IMR-90 (cell line): ENCODE measurements at regions not wholly inside any gene's neighbourhood (a gene's known extent, or its start where the extent isn't known, plus 50 kb on each side); places are given as distances from the start of the nearest gene placed in this dataset.

Experiments
- CHD1 ChIP-seq: IDR thresholded peaks from 2 replicates; pipeline ENCODE4 v1.6.1; 2012; ENCODE audit warnings: low read depth, low read length, improper control_type of control experiment
- FOS ChIP-seq: fragments of 150-350 bp; IDR thresholded peaks from 2 replicates; pipeline ENCODE4 v1.6.1; 2016; ENCODE audit warnings: low read depth, low read length
- MAFK ChIP-seq: IDR thresholded peaks from 2 replicates; pipeline ENCODE4 v1.6.1; 2012; ENCODE audit warnings: low read depth, low read length, improper control_type of control experiment
- POLR2A ChIP-seq: IDR thresholded peaks from 2 replicates; pipeline ENCODE4 v1.6.1; 2012; ENCODE audit warnings: mild to moderate bottlenecking, low read depth, low read length
- RFX5 ChIP-seq: IDR thresholded peaks from 2 replicates; pipeline ENCODE4 v1.8.0; 2012; ENCODE audit warnings: low read depth, mild to moderate bottlenecking, low read length, moderate library complexity
- SMC3 ChIP-seq: fragments of 150-350 bp; IDR thresholded peaks from 2 replicates; pipeline ENCODE4 v1.6.1; 2016; ENCODE audit warnings: low read depth, mild to moderate bottlenecking, antibody characterized with exemption, low read length, moderate library complexity
- TF ChIP-seq, protein P1 (sequence below): fragments of 150-350 bp; IDR thresholded peaks from 2 replicates; pipeline ENCODE4 v1.6.1; 2016; ENCODE audit warnings: low read depth, mild to moderate bottlenecking, low read length, moderate library complexity, borderline replicate concordance
- TF ChIP-seq, protein P2 (sequence below): conservative IDR thresholded peaks from 2 replicates; pipeline ENCODE4 v1.5.1; 2012; ENCODE audit warnings: mild to moderate bottlenecking, low read depth, low read length, improper control_type of control experiment

- no peak for TF ChIP-seq SMC3
- no peak for TF ChIP-seq FOS
- TF ChIP-seq, protein P1, sequence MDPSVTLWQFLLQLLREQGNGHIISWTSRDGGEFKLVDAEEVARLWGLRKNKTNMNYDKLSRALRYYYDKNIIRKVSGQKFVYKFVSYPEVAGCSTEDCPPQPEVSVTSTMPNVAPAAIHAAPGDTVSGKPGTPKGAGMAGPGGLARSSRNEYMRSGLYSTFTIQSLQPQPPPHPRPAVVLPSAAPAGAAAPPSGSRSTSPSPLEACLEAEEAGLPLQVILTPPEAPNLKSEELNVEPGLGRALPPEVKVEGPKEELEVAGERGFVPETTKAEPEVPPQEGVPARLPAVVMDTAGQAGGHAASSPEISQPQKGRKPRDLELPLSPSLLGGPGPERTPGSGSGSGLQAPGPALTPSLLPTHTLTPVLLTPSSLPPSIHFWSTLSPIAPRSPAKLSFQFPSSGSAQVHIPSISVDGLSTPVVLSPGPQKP: no peak
- TF ChIP-seq, protein P2, sequence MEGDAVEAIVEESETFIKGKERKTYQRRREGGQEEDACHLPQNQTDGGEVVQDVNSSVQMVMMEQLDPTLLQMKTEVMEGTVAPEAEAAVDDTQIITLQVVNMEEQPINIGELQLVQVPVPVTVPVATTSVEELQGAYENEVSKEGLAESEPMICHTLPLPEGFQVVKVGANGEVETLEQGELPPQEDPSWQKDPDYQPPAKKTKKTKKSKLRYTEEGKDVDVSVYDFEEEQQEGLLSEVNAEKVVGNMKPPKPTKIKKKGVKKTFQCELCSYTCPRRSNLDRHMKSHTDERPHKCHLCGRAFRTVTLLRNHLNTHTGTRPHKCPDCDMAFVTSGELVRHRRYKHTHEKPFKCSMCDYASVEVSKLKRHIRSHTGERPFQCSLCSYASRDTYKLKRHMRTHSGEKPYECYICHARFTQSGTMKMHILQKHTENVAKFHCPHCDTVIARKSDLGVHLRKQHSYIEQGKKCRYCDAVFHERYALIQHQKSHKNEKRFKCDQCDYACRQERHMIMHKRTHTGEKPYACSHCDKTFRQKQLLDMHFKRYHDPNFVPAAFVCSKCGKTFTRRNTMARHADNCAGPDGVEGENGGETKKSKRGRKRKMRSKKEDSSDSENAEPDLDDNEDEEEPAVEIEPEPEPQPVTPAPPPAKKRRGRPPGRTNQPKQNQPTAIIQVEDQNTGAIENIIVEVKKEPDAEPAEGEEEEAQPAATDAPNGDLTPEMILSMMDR: no peak
- TF ChIP-seq MAFK: no peak
- TF ChIP-seq CHD1: no peak
- no peak for TF ChIP-seq POLR2A
- TF ChIP-seq RFX5: no peak
Observed at GRCh38 chr1:220994671-220995070, 115.4 kb downstream of the HLX start.
